ENCODE measurements at regions not wholly inside any gene's neighbourhood (a gene's known extent, or its start where the extent isn't known, plus 50 kb on each side); places are given as distances from the start of the nearest gene placed in this dataset.
"Not testable (repeated sequence)": the region's sequence is repeated elsewhere in the genome, so short reads cannot be mapped to it uniquely, and the experiment has no call there.

DNA sequence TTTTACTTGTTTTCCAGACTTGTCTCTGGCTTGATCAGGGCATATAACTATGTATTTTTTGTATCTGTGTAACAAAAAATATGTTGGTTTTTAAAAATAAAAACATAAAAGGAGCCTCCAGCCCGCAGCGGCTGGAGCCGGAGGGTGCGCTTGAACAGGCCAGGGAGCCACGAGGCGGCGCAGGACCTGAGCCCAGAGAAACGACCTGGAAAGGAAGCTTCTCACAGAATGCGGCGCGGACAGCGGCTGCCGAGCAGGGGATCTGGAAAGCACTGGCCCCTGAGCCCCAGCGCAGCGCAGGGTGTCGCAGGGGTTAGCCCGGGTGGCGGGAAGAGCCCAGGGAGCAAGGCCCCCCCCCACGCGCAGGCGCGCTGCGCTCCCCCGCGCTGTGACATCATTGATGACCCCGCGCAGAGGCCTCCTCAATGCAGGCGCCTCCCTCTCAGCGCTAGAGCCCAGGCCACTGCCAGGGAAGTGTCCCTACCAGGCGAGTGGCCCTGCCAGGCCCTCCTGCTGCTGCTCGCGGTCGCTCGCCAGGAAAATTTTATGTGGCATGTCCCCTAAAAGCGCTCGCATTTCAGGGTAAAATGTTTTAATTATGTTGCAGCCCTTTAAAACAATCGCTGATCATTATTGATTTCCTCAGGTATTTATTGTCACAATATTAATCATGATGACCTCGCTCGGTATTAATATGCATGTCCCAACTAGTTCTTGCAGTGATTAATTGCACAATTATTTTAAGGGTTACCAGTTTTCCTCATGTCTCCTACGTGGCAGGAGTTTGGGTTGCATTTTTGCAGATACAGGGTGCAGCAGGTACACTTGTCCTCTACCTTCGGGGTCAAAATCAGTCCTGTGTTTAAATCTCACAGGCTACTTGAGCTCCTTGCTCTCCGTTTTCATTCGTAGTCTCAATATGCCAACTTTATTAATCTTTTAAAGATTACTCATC lies 134.2 kb downstream of the USP22 start:
- DNase-seq (ENCODE audit: extremely low read depth, insufficient read length) = peak; percentile 89
- Histone ChIP-seq H3K27me3 (replicated peaks; ENCODE audit: control insufficient read depth, insufficient read depth, low read length) (no peaks in the 10 kb centered on the region), H3K4me3 (replicated peaks; ENCODE audit: low read depth, low read length) (peak overlapping the region; percentile 58), H3K36me3 (ENCODE audit: control insufficient read depth, insufficient read depth, low read length) (no peaks in the 10 kb centered on the region)
- TF ChIP-seq, protein P1, sequence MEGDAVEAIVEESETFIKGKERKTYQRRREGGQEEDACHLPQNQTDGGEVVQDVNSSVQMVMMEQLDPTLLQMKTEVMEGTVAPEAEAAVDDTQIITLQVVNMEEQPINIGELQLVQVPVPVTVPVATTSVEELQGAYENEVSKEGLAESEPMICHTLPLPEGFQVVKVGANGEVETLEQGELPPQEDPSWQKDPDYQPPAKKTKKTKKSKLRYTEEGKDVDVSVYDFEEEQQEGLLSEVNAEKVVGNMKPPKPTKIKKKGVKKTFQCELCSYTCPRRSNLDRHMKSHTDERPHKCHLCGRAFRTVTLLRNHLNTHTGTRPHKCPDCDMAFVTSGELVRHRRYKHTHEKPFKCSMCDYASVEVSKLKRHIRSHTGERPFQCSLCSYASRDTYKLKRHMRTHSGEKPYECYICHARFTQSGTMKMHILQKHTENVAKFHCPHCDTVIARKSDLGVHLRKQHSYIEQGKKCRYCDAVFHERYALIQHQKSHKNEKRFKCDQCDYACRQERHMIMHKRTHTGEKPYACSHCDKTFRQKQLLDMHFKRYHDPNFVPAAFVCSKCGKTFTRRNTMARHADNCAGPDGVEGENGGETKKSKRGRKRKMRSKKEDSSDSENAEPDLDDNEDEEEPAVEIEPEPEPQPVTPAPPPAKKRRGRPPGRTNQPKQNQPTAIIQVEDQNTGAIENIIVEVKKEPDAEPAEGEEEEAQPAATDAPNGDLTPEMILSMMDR (IDR thresholded peaks at IDR 0.05; ENCODE audit: insufficient read depth, low read length, poor library complexity, severe bottlenecking) = peak; percentile 77

DNA sequence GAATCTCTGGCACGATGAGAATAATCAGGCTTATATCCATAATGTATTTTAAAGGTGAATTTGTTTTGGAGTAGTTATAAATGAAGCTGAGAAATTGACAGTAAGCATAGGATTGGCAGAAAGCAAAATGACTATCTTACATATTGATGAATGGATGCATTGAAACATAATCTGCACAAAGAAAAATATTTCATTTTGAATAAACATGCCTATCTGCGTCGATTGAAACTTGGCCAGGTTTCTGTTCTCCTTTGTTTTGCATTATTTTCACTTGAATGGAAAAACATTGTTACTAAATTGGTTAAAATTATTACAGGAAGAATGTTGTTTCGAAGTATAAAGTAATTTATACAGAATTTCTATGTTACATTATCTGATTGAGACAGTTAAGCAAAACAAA lies 128.2 kb downstream of the USP22 start:
- H3K36me3 ChIP-seq (ENCODE audit: control insufficient read depth, insufficient read depth, low read length) = no peaks in the 10 kb centered on the region
- TF ChIP-seq, protein P1 (IDR thresholded peaks at IDR 0.05; ENCODE audit: insufficient read depth, low read length, poor library complexity, severe bottlenecking) = no peak
- no peaks in the 10 kb centered on the region for H3K27me3 ChIP-seq (replicated peaks; ENCODE audit: control insufficient read depth, insufficient read depth, low read length)
- no peak for DNase-seq (ENCODE audit: extremely low read depth, insufficient read length)
- no peak overlapping the region for H3K4me3 ChIP-seq (replicated peaks; ENCODE audit: low read depth, low read length)

DNA sequence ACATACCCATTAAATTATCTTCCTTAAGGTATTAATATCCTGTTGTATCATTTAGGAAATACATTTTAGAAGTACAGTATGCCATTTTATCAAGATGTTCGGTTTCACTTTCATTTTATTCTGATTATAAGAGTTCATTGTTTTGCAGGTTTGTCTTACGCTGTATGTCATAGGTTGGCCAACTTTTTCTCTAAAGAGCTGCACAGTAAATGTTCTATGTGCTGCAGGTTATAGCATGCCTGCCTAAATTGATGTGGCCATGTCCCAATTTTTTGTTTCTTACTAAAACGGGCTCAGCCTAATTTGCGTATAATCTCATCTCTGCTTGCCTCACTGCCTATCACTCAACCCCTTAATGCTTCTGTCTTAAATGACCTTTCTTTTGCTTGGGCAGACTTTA lies 126.4 kb downstream of the USP22 start:
- DNase-seq (ENCODE audit: extremely low read depth, insufficient read length) = no peak
- no peaks in the 10 kb centered on the region for H3K27me3 ChIP-seq (replicated peaks; ENCODE audit: control insufficient read depth, insufficient read depth, low read length)
- H3K36me3 ChIP-seq (ENCODE audit: control insufficient read depth, insufficient read depth, low read length) = no peaks in the 10 kb centered on the region
- TF ChIP-seq, protein P1 (IDR thresholded peaks at IDR 0.05; ENCODE audit: insufficient read depth, low read length, poor library complexity, severe bottlenecking) = no peak
- no peak overlapping the region for H3K4me3 ChIP-seq (replicated peaks; ENCODE audit: low read depth, low read length)

DNA sequence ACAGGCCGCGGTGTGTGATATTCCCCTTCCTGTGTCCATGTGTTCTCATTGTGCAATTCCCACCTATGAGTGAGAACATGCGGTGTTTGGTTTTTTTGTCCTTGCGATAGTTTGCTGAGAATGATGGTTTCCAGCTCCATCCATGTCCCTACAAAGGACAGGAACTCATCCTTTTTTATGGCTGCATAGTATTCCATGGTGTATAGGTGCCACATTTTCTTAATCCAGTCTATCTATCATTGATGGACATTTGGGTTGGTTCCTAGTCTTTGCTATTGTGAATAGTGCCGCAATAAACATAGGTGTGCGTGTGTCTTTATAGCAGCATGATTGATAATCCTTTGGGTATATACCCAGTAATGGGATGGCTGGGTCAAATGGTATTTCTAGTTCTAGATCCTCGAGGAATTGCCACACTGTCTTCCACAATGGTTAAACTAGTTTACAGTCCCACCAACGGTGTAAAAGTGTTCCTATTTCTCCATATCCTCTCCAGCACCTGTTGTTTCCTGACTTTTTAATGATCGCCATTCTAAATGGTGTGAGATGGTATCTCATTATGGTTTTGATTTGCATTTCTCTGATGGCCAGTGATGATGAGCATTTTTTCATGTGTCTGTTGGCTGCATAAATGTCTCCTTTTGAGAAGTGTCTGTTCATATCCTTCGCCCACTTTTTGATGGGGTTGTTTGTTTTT lies 125.1 kb downstream of the USP22 start:
- not testable (repeated sequence) for H3K27me3 ChIP-seq (replicated peaks; ENCODE audit: control insufficient read depth, insufficient read depth, low read length); H3K36me3 ChIP-seq (ENCODE audit: control insufficient read depth, insufficient read depth, low read length); DNase-seq (ENCODE audit: extremely low read depth, insufficient read length); H3K4me3 ChIP-seq (replicated peaks; ENCODE audit: low read depth, low read length)

DNA sequence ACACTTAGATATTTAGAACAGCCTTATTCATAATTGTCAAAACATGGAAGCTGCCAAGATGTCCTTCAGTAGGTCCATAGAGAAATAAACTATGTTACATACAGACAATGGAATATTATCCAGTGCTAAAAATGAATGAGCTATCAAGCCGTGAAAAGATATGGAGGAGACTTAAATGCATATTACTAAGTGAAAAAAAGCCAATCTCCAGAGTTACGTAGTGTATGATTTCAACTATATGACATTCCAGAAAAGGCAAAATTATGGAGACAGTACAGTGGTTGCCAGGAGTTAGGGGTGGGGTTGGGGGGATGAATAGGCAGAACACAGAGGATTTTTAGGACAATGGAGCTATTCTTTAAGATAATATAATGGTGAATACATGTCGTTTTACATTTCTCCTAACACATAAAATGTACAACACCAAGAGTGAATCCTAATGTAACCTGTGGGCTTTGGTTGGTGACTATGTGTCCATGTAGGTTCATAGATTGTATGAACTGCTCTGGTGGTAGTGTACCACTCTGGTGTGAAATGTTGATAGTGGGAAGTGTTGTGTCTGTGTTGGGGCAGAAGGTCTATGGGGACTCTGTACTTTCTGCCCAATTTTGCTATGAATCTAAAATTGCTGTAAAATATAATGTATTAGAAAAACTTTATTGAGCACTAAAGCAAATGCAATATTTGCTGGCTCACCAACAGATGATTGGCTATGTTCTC lies 122.6 kb downstream of the USP22 start:
- TF ChIP-seq, protein P1 (IDR thresholded peaks at IDR 0.05; ENCODE audit: insufficient read depth, low read length, poor library complexity, severe bottlenecking) = no peak
- H3K4me3 ChIP-seq (replicated peaks; ENCODE audit: low read depth, low read length) = no peak overlapping the region
- DNase-seq (ENCODE audit: extremely low read depth, insufficient read length) = no peak
- no peaks in the 10 kb centered on the region for H3K36me3 ChIP-seq (ENCODE audit: control insufficient read depth, insufficient read depth, low read length)
- no peaks in the 10 kb centered on the region; the same call in 1 of the 2 replicates for H3K27me3 ChIP-seq (replicated peaks; ENCODE audit: control insufficient read depth, insufficient read depth, low read length)
